NCI-H446 treated with DMSO at 0.1 percent for 48 hours (cell line): ENCODE measurements at regions not wholly inside any gene's neighbourhood (a gene's known extent, or its start where the extent isn't known, plus 50 kb on each side); places are given as distances from the start of the nearest gene placed in this dataset.
"Not testable (repeated sequence)": the region's sequence is repeated elsewhere in the genome, so short reads cannot be mapped to it uniquely, and the experiment has no call there.

Experiments used
- DNase-seq: peaks from one replicate; lab custom pipeline; 2025; lab: John Stamatoyannopoulos, UW

GRCh38 chr3:110955301-110955880, 116.2 kb upstream of the NECTIN3 start:
- no peak for DNase-seq

- no peak for DNase-seq
Measured at GRCh38 chr3:110956081-110956480, 115.5 kb upstream of the NECTIN3 start.

GRCh38 chr3:110957247-110958025, 114.2 kb upstream of the NECTIN3 start:
- no peak for DNase-seq

GRCh38 chr3:110958313-110959147, 113.1 kb upstream of the NECTIN3 start:
- DNase-seq: no peak

- DNase-seq: no peak
Measured at GRCh38 chr3:110965976-110966375, 105.6 kb upstream of the NECTIN3 start.

GRCh38 chr3:110966966-110967663, 104.5 kb upstream of the NECTIN3 start:
- no peak for DNase-seq

- no peak for DNase-seq
Measured at GRCh38 chr3:110968076-110968475, 103.5 kb upstream of the NECTIN3 start.

GRCh38 chr3:110969229-110970211, 102.1 kb upstream of the NECTIN3 start:
- DNase-seq: no peak

- DNase-seq: no peak
Measured at GRCh38 chr3:110971010-110971601, 100.5 kb upstream of the NECTIN3 start.

GRCh38 chr3:110973263-110973895, 98.2 kb upstream of the NECTIN3 start:
- no peak for DNase-seq

- DNase-seq: no peak
Measured at GRCh38 chr3:110974902-110975301, 96.7 kb upstream of the NECTIN3 start.

GRCh38 chr3:110984456-110985250, 87.0 kb upstream of the NECTIN3 start:
- DNase-seq: no peak

- DNase-seq: no peak
Measured at GRCh38 chr3:110989446-110989845, 82.2 kb upstream of the NECTIN3 start.

GRCh38 chr3:110995461-110996231, 76.0 kb upstream of the NECTIN3 start:
- no peak for DNase-seq

GRCh38 chr3:110998766-110999165, 72.8 kb upstream of the NECTIN3 start:
- DNase-seq: not testable (repeated sequence)

GRCh38 chr3:111006485-111006884, 65.1 kb upstream of the NECTIN3 start:
- DNase-seq: not testable (repeated sequence)

- no peak for DNase-seq
Measured at GRCh38 chr3:111012388-111013248, 59.0 kb upstream of the NECTIN3 start.
